ENCODE measurements at regions not wholly inside any gene's neighbourhood (a gene's known extent, or its start where the extent isn't known, plus 50 kb on each side); places are given as distances from the start of the nearest gene placed in this dataset.

DNA sequence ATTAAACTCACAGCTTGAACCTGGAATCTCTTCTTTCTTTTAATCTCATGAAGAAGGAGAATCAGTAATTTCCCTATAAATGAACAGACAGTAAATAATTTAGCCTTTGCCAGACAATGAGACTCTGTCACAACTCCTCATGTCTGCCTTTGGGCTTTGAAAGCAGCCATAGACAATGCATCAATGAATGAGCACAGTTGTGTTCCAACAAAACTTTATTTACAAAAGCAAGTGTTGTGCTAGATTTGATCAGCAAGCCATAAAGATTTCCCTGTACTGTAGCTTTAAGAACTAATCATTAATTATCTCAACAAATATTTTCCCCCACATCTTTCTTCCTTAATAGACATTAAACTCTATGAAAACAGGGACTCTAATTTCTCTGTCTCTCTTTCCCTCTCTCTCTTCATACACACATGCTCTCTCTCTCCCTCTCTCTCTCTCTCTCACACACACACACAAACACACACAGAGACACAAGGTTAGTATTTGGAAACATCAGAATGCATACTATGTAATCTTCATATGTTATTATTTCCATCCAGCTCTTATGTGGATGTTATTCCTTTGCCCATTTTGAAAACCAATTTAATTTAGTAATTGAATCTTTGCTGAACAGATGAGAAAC is 1209.8 kb upstream of the CDH6 start:
- TF ChIP-seq, protein P1, sequence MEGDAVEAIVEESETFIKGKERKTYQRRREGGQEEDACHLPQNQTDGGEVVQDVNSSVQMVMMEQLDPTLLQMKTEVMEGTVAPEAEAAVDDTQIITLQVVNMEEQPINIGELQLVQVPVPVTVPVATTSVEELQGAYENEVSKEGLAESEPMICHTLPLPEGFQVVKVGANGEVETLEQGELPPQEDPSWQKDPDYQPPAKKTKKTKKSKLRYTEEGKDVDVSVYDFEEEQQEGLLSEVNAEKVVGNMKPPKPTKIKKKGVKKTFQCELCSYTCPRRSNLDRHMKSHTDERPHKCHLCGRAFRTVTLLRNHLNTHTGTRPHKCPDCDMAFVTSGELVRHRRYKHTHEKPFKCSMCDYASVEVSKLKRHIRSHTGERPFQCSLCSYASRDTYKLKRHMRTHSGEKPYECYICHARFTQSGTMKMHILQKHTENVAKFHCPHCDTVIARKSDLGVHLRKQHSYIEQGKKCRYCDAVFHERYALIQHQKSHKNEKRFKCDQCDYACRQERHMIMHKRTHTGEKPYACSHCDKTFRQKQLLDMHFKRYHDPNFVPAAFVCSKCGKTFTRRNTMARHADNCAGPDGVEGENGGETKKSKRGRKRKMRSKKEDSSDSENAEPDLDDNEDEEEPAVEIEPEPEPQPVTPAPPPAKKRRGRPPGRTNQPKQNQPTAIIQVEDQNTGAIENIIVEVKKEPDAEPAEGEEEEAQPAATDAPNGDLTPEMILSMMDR (IDR thresholded peaks at IDR 0.05): no peak
- TF ChIP-seq EZH2 (IDR thresholded peaks at IDR 0.05): no peak
- TF ChIP-seq EZH2phosphoT487 (IDR thresholded peaks at IDR 0.05): no peak
